Spleen (tissue), 11 donors: ENCODE measurements at regions not wholly inside any gene's neighbourhood (a gene's known extent, or its start where the extent isn't known, plus 50 kb on each side); places are given as distances from the start of the nearest gene placed in this dataset.
"Not testable (repeated sequence)": the region's sequence is repeated elsewhere in the genome, so short reads cannot be mapped to it uniquely, and the experiment has no call there.

ENCODE experiments used
- DNase-seq: peaks from one replicate; pipeline ENCODE4 v3.0.0-alpha.2; 2020
- H3K27ac ChIP-seq, 8 donors: fragments of 200-600 bp; sonication (generic) in 7 of 8; 1 replicate in 4 of 8; 2 replicates in 4 of 8; pipeline versions ENCODE4 v1.5.0 to v1.8.0; 2016 to 2021; ENCODE audit warnings: inconsistent platforms in 4 of 8, mild to moderate bottlenecking in 4 of 8, moderate library complexity in 1 of 8
- H3K27me3 ChIP-seq, 7 donors: fragments of 200-600 bp; sonication (generic) in 6 of 7; replicated peaks in 1 of 7; 1 replicate in 4 of 7; 2 replicates in 3 of 7; pipeline versions ENCODE4 v1.5.0 to v1.8.0; 2016 to 2021; ENCODE audit warnings: inconsistent platforms in 3 of 7, mild to moderate bottlenecking in 1 of 7
- H3K36me3 ChIP-seq, 6 donors: fragments of 200-600 bp; sonication (generic) in 5 of 6; 1 replicate in 4 of 6; 2 replicates in 2 of 6; pipeline versions ENCODE4 v1.5.0 to v1.8.0; 2016 to 2021; ENCODE audit warnings: inconsistent platforms in 2 of 6
- H3K4me1 ChIP-seq, 6 donors: fragments of 200-600 bp; sonication (generic) in 5 of 6; 1 replicate in 3 of 6; 2 replicates in 3 of 6; pipeline versions ENCODE4 v1.5.0 to v1.8.0; 2016 to 2021; ENCODE audit warnings: inconsistent platforms in 3 of 6
- H3K4me3 ChIP-seq, 8 donors: fragments of 200-600 bp; sonication (generic) in 7 of 8; 1 replicate in 4 of 8; 2 replicates in 4 of 8; pipeline versions ENCODE4 v1.5.0 to v1.8.0; 2016 to 2021; ENCODE audit warnings: inconsistent platforms in 4 of 8, mild to moderate bottlenecking in 4 of 8, moderate library complexity in 2 of 8
- H3K9me3 ChIP-seq, 8 donors: fragments of 200-600 bp; sonication (generic) in 7 of 8; 1 replicate in 4 of 8; 2 replicates in 4 of 8; pipeline versions ENCODE4 v1.5.0 to v1.8.0; 2016 to 2021; ENCODE audit warnings: inconsistent platforms in 4 of 8
- CTCF ChIP-seq, 11 experiments: fragments of 200-600 bp in 7 of 11; fragments of 450-650 bp in 4 of 11; sonication (generic) in 4 of 11; IDR thresholded peaks in 8 of 11; conservative IDR thresholded peaks in 3 of 11; 1 replicate in 7 of 11; 2 replicates in 4 of 11; pipeline versions ENCODE4 v1.4.0 to v1.8.0; 2016 to 2021; ENCODE audit warnings: antibody characterized with exemption in 11 of 11, inconsistent platforms in 4 of 11, mild to moderate bottlenecking in 1 of 11
- POLR2A ChIP-seq, 3 donors: fragments of 450-650 bp; IDR thresholded peaks; one replicate each; pipeline ENCODE4 v1.5.1; 2017; ENCODE audit warnings: antibody characterized with exemption in 3 of 3, mild to moderate bottlenecking in 1 of 3
- POLR2AphosphoS5 ChIP-seq, 3 donors: sonication (generic); formaldehyde crosslinking; IDR thresholded peaks; one replicate each; pipeline ENCODE4 v1.5.1; 2017; ENCODE audit warnings: antibody characterized with exemption in 3 of 3
- WGBS, 5 donors: extraction: QIAGEN DNeasy Blood & Tissue Kit in 3 of 5; methylation state at CpG; one replicate each; pipeline versions ENCODE4 v1.1.5 to v1.1.7; 2013 to 2018; 5-methylcytosine and 5-hydroxymethylcytosine counted together
- intact Hi-C: fragments of 100-400 bp; cut with DNase I; formaldehyde crosslinking; loops from one replicate; pipeline ENCODE4 v1.15.0; 2023; ENCODE audit warnings: low total_unique reads
- donor health status: healthy with polysubstance abuse.
- donor health status: DM: no; HTN: no; CAD: no; lungs with moderate emphysema.
- donor health status: DM: no; HTN: no; CAD: no.
- donor health status: Bipolar disorder and iron deficiency.
- donor health status: healthy.
- donor health status: DM: no; HTN: no; CAD: no.
- donor health status: DM: yes; HTN: yes; CAD: no.

GRCh38 chr20:48525400-48525799 is 302.4 kb downstream of the PREX1 start:
- H3K4me1 ChIP-seq = no peaks in the 10 kb centered on the region
- TF ChIP-seq POLR2A (IDR thresholded peaks at IDR 0.05) = no peak
- H3K27me3 ChIP-seq = peaks cover 0 to 24% (median 0%) of the 10 kb centered on the region in 7 donors
- H3K27ac ChIP-seq = no peak overlapping the region
- no peak overlapping the region for H3K4me3 ChIP-seq
- H3K9me3 ChIP-seq = no peaks in the 10 kb centered on the region
- intact Hi-C loops = no loop called here
- no peak for DNase-seq
- H3K36me3 ChIP-seq = no peaks in the 10 kb centered on the region
- WGBS, 5 donors = 82 to 94% (median 89%) methylated on average over 2 of the region's 2 CpGs

- H3K9me3 ChIP-seq = no peaks in the 10 kb centered on the region
- DNase-seq = no peak
- no peaks in the 10 kb centered on the region for H3K36me3 ChIP-seq
- WGBS, 5 donors = 83 to 91% (median 87%) methylated on average over 4 to 5 of the region's 5 CpGs
- H3K27ac ChIP-seq = no peak overlapping the region
- no peaks in the 10 kb centered on the region for H3K4me1 ChIP-seq
- intact Hi-C loops = no loop called here
- H3K27me3 ChIP-seq = peaks cover 0 to 24% (median 0%) of the 10 kb centered on the region in 7 donors
- TF ChIP-seq CTCF (IDR thresholded peaks at IDR 0.05 in 8 of 11, conservative IDR thresholded peaks at IDR 0.05 in 3 of 11) = no peak
- TF ChIP-seq POLR2AphosphoS5 (IDR thresholded peaks at IDR 0.05) = no peak
- TF ChIP-seq POLR2A (IDR thresholded peaks at IDR 0.05) = no peak
- no peak overlapping the region for H3K4me3 ChIP-seq
Measured at GRCh38 chr20:48524582-48524981, 303.2 kb downstream of the PREX1 start.

- WGBS, 5 donors = 68 to 72% (median 72%) methylated on average over 6 of the region's 6 CpGs
Measured at GRCh38 chr20:48523191-48523995, 304.4 kb downstream of the PREX1 start.

GRCh38 chr20:48521121-48521520 is 306.7 kb downstream of the PREX1 start:
- Histone ChIP-seq H3K36me3 (no peaks in the 10 kb centered on the region), H3K27ac (no peak overlapping the region), H3K4me1 (peaks cover 0 to 7% (median under 1%) of the 10 kb centered on the region in 6 donors), H3K4me3 (no peak overlapping the region), H3K27me3 (peaks cover 0 to 15% (median 0%) of the 10 kb centered on the region in 7 donors), H3K9me3 (no peaks in the 10 kb centered on the region)
- WGBS, 5 donors = 63 to 84% (median 76%) methylated on average over 5 of the region's 5 CpGs
- no peak for DNase-seq
- intact Hi-C loops = no loop called here
- no peak for TF ChIP-seq CTCF (IDR thresholded peaks at IDR 0.05 in 8 of 11, conservative IDR thresholded peaks at IDR 0.05 in 3 of 11)
- no peak for TF ChIP-seq POLR2AphosphoS5 (IDR thresholded peaks at IDR 0.05)

More at GRCh38 chr20:48523191-48523995, 304.4 kb downstream of the PREX1 start:
- Histone ChIP-seq H3K9me3 (no peaks in the 10 kb centered on the region), H3K27me3 (peaks cover 0 to 22% (median 0%) of the 10 kb centered on the region in 7 donors), H3K27ac (no peak overlapping the region), H3K36me3 (no peaks in the 10 kb centered on the region), H3K4me1 (no peaks in the 10 kb centered on the region), H3K4me3 (no peak overlapping the region)
- intact Hi-C loops = no loop called here
- DNase-seq = no peak
- TF ChIP-seq POLR2AphosphoS5 (IDR thresholded peaks at IDR 0.05) (no peak), POLR2A (IDR thresholded peaks at IDR 0.05) (no peak)

- DNase-seq, H3K27ac ChIP-seq, H3K36me3 ChIP-seq, H3K4me3 ChIP-seq, H3K9me3 ChIP-seq, H3K27me3 ChIP-seq, H3K4me1 ChIP-seq: not testable (repeated sequence)
- intact Hi-C loops = loop anchor here (5.0 kb wide), 1 partner anchor 624 kb away; no protein-coding TSS in a partner anchor
- 45 to 49% (median 47%) methylated on average over 11 of the region's 11 CpGs for WGBS, 5 donors
Measured at GRCh38 chr20:48516196-48516595, 311.6 kb downstream of the PREX1 start.

GRCh38 chr20:48514577-48514976 is 313.2 kb downstream of the PREX1 start:
- H3K36me3 ChIP-seq, H3K4me3 ChIP-seq, intact Hi-C loops, DNase-seq, H3K27me3 ChIP-seq, H3K9me3 ChIP-seq, H3K27ac ChIP-seq, H3K4me1 ChIP-seq: not testable (repeated sequence)
- 81 to 91% (median 82%) methylated on average over 5 to 12 of the region's 12 CpGs for WGBS, 5 donors

- H3K27ac ChIP-seq, intact Hi-C loops, DNase-seq, H3K4me1 ChIP-seq, H3K27me3 ChIP-seq, H3K9me3 ChIP-seq, H3K36me3 ChIP-seq, H3K4me3 ChIP-seq: not testable (repeated sequence)
- WGBS, 5 donors = 78 to 93% (median 84%) methylated on average over 9 to 16 of the region's 16 CpGs
Measured at GRCh38 chr20:48512539-48512938, 315.3 kb downstream of the PREX1 start.

- H3K27me3 ChIP-seq, intact Hi-C loops, H3K27ac ChIP-seq, H3K4me3 ChIP-seq, DNase-seq, H3K4me1 ChIP-seq, H3K9me3 ChIP-seq, H3K36me3 ChIP-seq: not testable (repeated sequence)
- 73 to 87% (median 83%) methylated on average over 8 to 12 of the region's 12 CpGs for WGBS, 5 donors
Measured at GRCh38 chr20:48505066-48505465, 322.7 kb downstream of the PREX1 start.
